AG04450 (cell line): ENCODE measurements at regions not wholly inside any gene's neighbourhood (a gene's known extent, or its start where the extent isn't known, plus 50 kb on each side); places are given as distances from the start of the nearest gene placed in this dataset.

Source experiments
- CTCF ChIA-PET: fragments of 300-600, 350-600 bp; formaldehyde crosslinking; extraction: SDS; loops from one replicate; lab custom pipeline; 2022; ENCODE audit warnings: antibody characterized with exemption, inconsistent platforms; lab: Charles Lee
- POLR2A ChIA-PET: fragments of 350-600 bp; formaldehyde crosslinking; extraction: SDS; loops from one replicate; lab custom pipeline; 2021; ENCODE audit warnings: antibody characterized with exemption, inconsistent platforms; lab: Yijun Ruan, JAX
- DNase-seq: peaks from one replicate; pipeline ENCODE4 v3.0.0-alpha.2; 2011; ENCODE audit warnings: low read depth, low spot score
- H3K27ac ChIP-seq: one replicate; pipeline ENCODE4 v1.5.1; 2012; ENCODE audit warnings: low read depth, low read length, control low read depth
- H3K27me3 ChIP-seq: one replicate; pipeline ENCODE4 v1.6.0; 2012; ENCODE audit warnings: low read length; ENCODE audit not compliant: control insufficient read depth, insufficient read depth
- H3K4me3 ChIP-seq: 2 replicates; pipeline ENCODE4 v1.5.1; 2011; ENCODE audit warnings: mild to moderate bottlenecking, low read depth, low read length, control low read depth
- H3K9me3 ChIP-seq: 2 replicates; pipeline ENCODE4 v1.5.1; 2012; ENCODE audit warnings: low read length; ENCODE audit not compliant: control insufficient read depth, insufficient read depth
- CTCF ChIP-seq: IDR thresholded peaks from 2 replicates; pipeline ENCODE4 v1.5.1; 2011; ENCODE audit warnings: low read depth, low read length, control low read depth, inconsistent platforms

GRCh38 chr13:38566023-38566422 lies 120.9 kb upstream of the FREM2 start:
- no peak for TF ChIP-seq CTCF
- ChIA-PET POLR2A (no interaction called here), CTCF (no interaction called here)
- Histone ChIP-seq H3K27ac (no peak overlapping the region), H3K4me3 (no peak overlapping the region), H3K9me3 (no peaks in the 10 kb centered on the region), H3K27me3 (no peaks in the 10 kb centered on the region)
- no peak for DNase-seq

DNA sequence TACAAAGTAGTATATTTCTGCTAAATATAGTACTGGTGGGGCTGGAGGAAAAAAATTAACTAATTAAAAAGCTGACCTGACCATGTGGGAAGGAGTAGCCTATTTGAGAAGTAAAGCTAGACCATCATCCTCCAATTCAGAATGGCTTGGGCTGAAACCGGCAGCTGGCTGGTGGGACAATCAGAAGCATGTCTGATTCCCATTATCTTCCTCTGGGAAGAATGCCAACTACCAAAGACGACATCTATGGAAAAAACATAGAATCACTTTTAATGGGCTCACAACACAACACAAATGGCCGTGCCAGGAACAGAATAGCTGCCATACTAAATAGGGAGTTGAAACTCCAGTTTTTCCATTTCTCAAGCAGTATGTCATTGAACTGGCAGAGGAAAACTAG lies 120.4 kb upstream of the FREM2 start:
- TF ChIP-seq CTCF, result no peak
- Histone ChIP-seq H3K27me3 (no peaks in the 10 kb centered on the region), H3K27ac (no peak overlapping the region), H3K9me3 (no peaks in the 10 kb centered on the region), H3K4me3 (no peak overlapping the region)
- CTCF ChIA-PET, result no interaction called here
- POLR2A ChIA-PET, result no interaction called here
- no peak for DNase-seq

DNA sequence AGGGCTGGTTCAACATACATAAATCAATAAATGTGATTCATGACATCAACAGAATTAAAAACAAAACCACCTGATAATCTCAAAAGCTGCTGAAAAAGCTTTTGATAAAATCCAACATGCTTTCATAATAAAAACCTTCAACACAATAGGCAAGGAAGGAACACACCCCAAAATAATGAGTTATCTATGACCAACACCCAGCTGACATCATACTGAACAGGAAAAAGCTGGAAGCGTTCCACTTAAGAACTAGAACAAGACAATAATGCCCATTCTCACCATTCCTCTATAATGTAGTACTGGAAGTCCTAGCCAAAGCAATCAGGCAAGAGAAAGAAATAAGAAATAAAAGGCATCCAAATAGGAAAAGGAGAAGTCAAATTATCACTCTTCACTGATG lies 116.2 kb upstream of the FREM2 start:
- DNase-seq, result no peak
- Histone ChIP-seq H3K27ac (no peak overlapping the region), H3K4me3 (no peak overlapping the region), H3K9me3 (no peaks in the 10 kb centered on the region), H3K27me3 (no peaks in the 10 kb centered on the region)
- POLR2A ChIA-PET, result no interaction called here
- TF ChIP-seq CTCF, result no peak
- CTCF ChIA-PET, result no interaction called here

GRCh38 chr13:38575427-38575826 lies 111.5 kb upstream of the FREM2 start:
- DNase-seq, result no peak
- no peak overlapping the region for H3K4me3 ChIP-seq
- ChIA-PET CTCF (no interaction called here), POLR2A (no interaction called here)
- H3K27me3 ChIP-seq, result no peaks in the 10 kb centered on the region
- H3K9me3 ChIP-seq, result no peaks in the 10 kb centered on the region
- no peak overlapping the region for H3K27ac ChIP-seq
- no peak for TF ChIP-seq CTCF

GRCh38 chr13:38577048-38577447 lies 109.8 kb upstream of the FREM2 start:
- Histone ChIP-seq H3K27ac (no peak overlapping the region), H3K4me3 (no peak overlapping the region), H3K27me3 (no peaks in the 10 kb centered on the region), H3K9me3 (no peaks in the 10 kb centered on the region)
- TF ChIP-seq CTCF, result no peak
- ChIA-PET POLR2A (no interaction called here), CTCF (interaction anchor here (1.4 kb wide), 1 partner anchor 937 kb away, joined by 3 read pairs; no protein-coding TSS in a partner anchor)
- no peak for DNase-seq
